Fibroblast of lung (primary cell): ENCODE measurements at regions not wholly inside any gene's neighbourhood (a gene's known extent, or its start where the extent isn't known, plus 50 kb on each side); places are given as distances from the start of the nearest gene placed in this dataset.

Experiments used
- EZH2 ChIP-seq: IDR thresholded peaks from 2 replicates; pipeline ENCODE4 v1.5.1; 2012; ENCODE audit warnings: low read length, control low read depth, mild to moderate bottlenecking; ENCODE audit errors: missing control alignments
- TF ChIP-seq, protein P1 (sequence below), 2 donors: IDR thresholded peaks in 1 of 2; conservative IDR thresholded peaks in 1 of 2; 1 replicate in 1 of 2; 2 replicates in 1 of 2; pipeline ENCODE4 v1.5.1; 2011 to 2012; ENCODE audit warnings: low read length in 2 of 2, control low read depth in 1 of 2, inconsistent platforms in 1 of 2, low read depth in 1 of 2, mild to moderate bottlenecking in 1 of 2

GRCh38 chr12:24038211-24038997 lies 88.9 kb upstream of the SOX5 start:
- TF ChIP-seq, protein P1, sequence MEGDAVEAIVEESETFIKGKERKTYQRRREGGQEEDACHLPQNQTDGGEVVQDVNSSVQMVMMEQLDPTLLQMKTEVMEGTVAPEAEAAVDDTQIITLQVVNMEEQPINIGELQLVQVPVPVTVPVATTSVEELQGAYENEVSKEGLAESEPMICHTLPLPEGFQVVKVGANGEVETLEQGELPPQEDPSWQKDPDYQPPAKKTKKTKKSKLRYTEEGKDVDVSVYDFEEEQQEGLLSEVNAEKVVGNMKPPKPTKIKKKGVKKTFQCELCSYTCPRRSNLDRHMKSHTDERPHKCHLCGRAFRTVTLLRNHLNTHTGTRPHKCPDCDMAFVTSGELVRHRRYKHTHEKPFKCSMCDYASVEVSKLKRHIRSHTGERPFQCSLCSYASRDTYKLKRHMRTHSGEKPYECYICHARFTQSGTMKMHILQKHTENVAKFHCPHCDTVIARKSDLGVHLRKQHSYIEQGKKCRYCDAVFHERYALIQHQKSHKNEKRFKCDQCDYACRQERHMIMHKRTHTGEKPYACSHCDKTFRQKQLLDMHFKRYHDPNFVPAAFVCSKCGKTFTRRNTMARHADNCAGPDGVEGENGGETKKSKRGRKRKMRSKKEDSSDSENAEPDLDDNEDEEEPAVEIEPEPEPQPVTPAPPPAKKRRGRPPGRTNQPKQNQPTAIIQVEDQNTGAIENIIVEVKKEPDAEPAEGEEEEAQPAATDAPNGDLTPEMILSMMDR (conservative IDR thresholded peaks at IDR 0.05 in 1 of 2, IDR thresholded peaks at IDR 0.05 in 1 of 2; ENCODE audit: low read depth in 1 of 2, low read length in 2 of 2): no peak
- TF ChIP-seq EZH2: no peak
